ENCODE measurements at regions not wholly inside any gene's neighbourhood (a gene's known extent, or its start where the extent isn't known, plus 50 kb on each side); places are given as distances from the start of the nearest gene placed in this dataset.

GRCh38 chr13:34290661-34291060 is 472.7 kb downstream of the RFC3 start:
- TF ChIP-seq EZH2phosphoT487 (IDR thresholded peaks at IDR 0.05; ENCODE audit: low read depth) (no peak), CTCF (IDR thresholded peaks at IDR 0.05; ENCODE audit: low read depth, low read length) (no peak)
- Histone ChIP-seq H3K27ac (ENCODE audit: low read length) (no peak overlapping the region), H3K4me1 (ENCODE audit: low read length) (no peaks in the 10 kb centered on the region), H3K79me2 (ENCODE audit: low read length) (no peaks in the 10 kb centered on the region), H3K36me3 (replicated peaks; ENCODE audit: low read depth, low read length) (no peaks in the 10 kb centered on the region), H4K20me1 (ENCODE audit: insufficient read depth, low read length) (no peaks in the 10 kb centered on the region), H3K9me3 (ENCODE audit: insufficient read depth, low read length) (no peaks in the 10 kb centered on the region), H3K4me3 (ENCODE audit: low read length) (no peak overlapping the region), H3K27me3 (ENCODE audit: low read depth, low read length) (no peaks in the 10 kb centered on the region), H3K9ac (ENCODE audit: low read length) (no peak overlapping the region), H2AFZ (ENCODE audit: low read depth, low read length) (no peak overlapping the region), H3K4me2 (ENCODE audit: low read length) (no peak overlapping the region)

GRCh38 chr13:34294483-34295129 is 476.7 kb downstream of the RFC3 start:
- Histone ChIP-seq H3K27ac (ENCODE audit: low read length) (no peak overlapping the region), H3K36me3 (replicated peaks; ENCODE audit: low read depth, low read length) (no peaks in the 10 kb centered on the region), H2AFZ (ENCODE audit: low read depth, low read length) (no peak overlapping the region), H3K27me3 (ENCODE audit: low read depth, low read length) (no peaks in the 10 kb centered on the region), H3K4me3 (ENCODE audit: low read length) (no peak overlapping the region), H3K9ac (ENCODE audit: low read length) (no peak overlapping the region), H3K4me1 (ENCODE audit: low read length) (no peaks in the 10 kb centered on the region), H4K20me1 (ENCODE audit: insufficient read depth, low read length) (no peaks in the 10 kb centered on the region), H3K4me2 (ENCODE audit: low read length) (no peak overlapping the region), H3K79me2 (ENCODE audit: low read length) (no peaks in the 10 kb centered on the region), H3K9me3 (ENCODE audit: insufficient read depth, low read length) (no peaks in the 10 kb centered on the region)
- no peak for TF ChIP-seq EZH2phosphoT487 (IDR thresholded peaks at IDR 0.05; ENCODE audit: low read depth)
- no peak for TF ChIP-seq CTCF (IDR thresholded peaks at IDR 0.05; ENCODE audit: low read depth, low read length)

- no peaks in the 10 kb centered on the region for H3K79me2 ChIP-seq (ENCODE audit: low read length)
- H2AFZ ChIP-seq (ENCODE audit: low read depth, low read length): no peak overlapping the region
- H3K4me3 ChIP-seq (ENCODE audit: low read length): no peak overlapping the region
Measured at GRCh38 chr13:34300559-34300958, 482.6 kb downstream of the RFC3 start.

GRCh38 chr13:34302596-34302995 is 484.6 kb downstream of the RFC3 start:
- TF ChIP-seq EZH2phosphoT487 (IDR thresholded peaks at IDR 0.05; ENCODE audit: low read depth) (no peak), CTCF (IDR thresholded peaks at IDR 0.05; ENCODE audit: low read depth, low read length) (no peak)
- no peaks in the 10 kb centered on the region for H3K9me3 ChIP-seq (ENCODE audit: insufficient read depth, low read length)
- H3K27me3 ChIP-seq (ENCODE audit: low read depth, low read length): no peaks in the 10 kb centered on the region
- H3K4me1 ChIP-seq (ENCODE audit: low read length): no peaks in the 10 kb centered on the region
- H3K27ac ChIP-seq (ENCODE audit: low read length): no peak overlapping the region
- no peak overlapping the region for H3K4me3 ChIP-seq (ENCODE audit: low read length)
- H2AFZ ChIP-seq (ENCODE audit: low read depth, low read length): no peak overlapping the region
- H3K79me2 ChIP-seq (ENCODE audit: low read length): no peaks in the 10 kb centered on the region
- H4K20me1 ChIP-seq (ENCODE audit: insufficient read depth, low read length): no peaks in the 10 kb centered on the region
- H3K4me2 ChIP-seq (ENCODE audit: low read length): no peak overlapping the region
- H3K9ac ChIP-seq (ENCODE audit: low read length): no peak overlapping the region
- no peaks in the 10 kb centered on the region for H3K36me3 ChIP-seq (replicated peaks; ENCODE audit: low read depth, low read length)

More at GRCh38 chr13:34300559-34300958, 482.6 kb downstream of the RFC3 start:
- H3K27me3 ChIP-seq (ENCODE audit: low read depth, low read length): no peaks in the 10 kb centered on the region
- no peaks in the 10 kb centered on the region for H3K9me3 ChIP-seq (ENCODE audit: insufficient read depth, low read length)
- H3K4me1 ChIP-seq (ENCODE audit: low read length): no peaks in the 10 kb centered on the region
- no peak overlapping the region for H3K4me2 ChIP-seq (ENCODE audit: low read length)
- no peak overlapping the region for H3K27ac ChIP-seq (ENCODE audit: low read length)
- H3K9ac ChIP-seq (ENCODE audit: low read length): no peak overlapping the region
- no peak for TF ChIP-seq CTCF (IDR thresholded peaks at IDR 0.05; ENCODE audit: low read depth, low read length)
- no peak for TF ChIP-seq EZH2phosphoT487 (IDR thresholded peaks at IDR 0.05; ENCODE audit: low read depth)
- H3K36me3 ChIP-seq (replicated peaks; ENCODE audit: low read depth, low read length): no peaks in the 10 kb centered on the region
- no peaks in the 10 kb centered on the region for H4K20me1 ChIP-seq (ENCODE audit: insufficient read depth, low read length)

Data from OCI-LY3 (cell line).